ENCODE measurements at regions not wholly inside any gene's neighbourhood (a gene's known extent, or its start where the extent isn't known, plus 50 kb on each side); places are given as distances from the start of the nearest gene placed in this dataset.

GRCh38 chr12:79522257-79522988, 168.3 kb downstream of the PAWR start:
- no peak for TF ChIP-seq CTCF (IDR thresholded peaks at IDR 0.05; ENCODE audit: borderline replicate concordance, insufficient read depth, low read depth, low read length)
- no peak overlapping the region for H3K4me3 ChIP-seq (ENCODE audit: low read depth, low read length)

GRCh38 chr12:79521576-79521975, 169.2 kb downstream of the PAWR start:
- no peak for TF ChIP-seq CTCF (IDR thresholded peaks at IDR 0.05; ENCODE audit: borderline replicate concordance, insufficient read depth, low read depth, low read length)
- H3K4me3 ChIP-seq (ENCODE audit: low read depth, low read length) = no peak overlapping the region

GRCh38 chr12:79517363-79517762, 173.4 kb downstream of the PAWR start:
- TF ChIP-seq CTCF (IDR thresholded peaks at IDR 0.05; ENCODE audit: borderline replicate concordance, insufficient read depth, low read depth, low read length) = no peak
- no peak overlapping the region for H3K4me3 ChIP-seq (ENCODE audit: low read depth, low read length)

GRCh38 chr12:79515530-79515935, 175.2 kb downstream of the PAWR start:
- no peak for TF ChIP-seq CTCF (IDR thresholded peaks at IDR 0.05; ENCODE audit: borderline replicate concordance, insufficient read depth, low read depth, low read length)

GRCh38 chr12:79514730-79515529, 175.8 kb downstream of the PAWR start:
- no peak for TF ChIP-seq CTCF (IDR thresholded peaks at IDR 0.05; ENCODE audit: borderline replicate concordance, insufficient read depth, low read depth, low read length)
- no peak overlapping the region for H3K4me3 ChIP-seq (ENCODE audit: low read depth, low read length)

More at GRCh38 chr12:79515530-79515935, 175.2 kb downstream of the PAWR start:
- no peak overlapping the region for H3K4me3 ChIP-seq (ENCODE audit: low read depth, low read length)

- peak; percentile 25; the same call in 1 of the 2 replicates for TF ChIP-seq CTCF (IDR thresholded peaks at IDR 0.05; ENCODE audit: borderline replicate concordance, insufficient read depth, low read depth, low read length)
These were observed 178.7 kb downstream of the PAWR start for GRCh38 chr12:79512068-79512467.

More at GRCh38 chr12:79512068-79512467, 178.7 kb downstream of the PAWR start:
- no peak overlapping the region for H3K4me3 ChIP-seq (ENCODE audit: low read depth, low read length)

All from GM12875 (cell line).